Activated CD8-positive, alpha-beta memory T cell treated with anti-CD3 and anti-CD28 coated beads, Interleukin-2, amount 10 ng/mL, durations not matched to agents 7 days and 5 days (primary cell): ENCODE measurements at regions not wholly inside any gene's neighbourhood (a gene's known extent, or its start where the extent isn't known, plus 50 kb on each side); places are given as distances from the start of the nearest gene placed in this dataset.
"Not testable (repeated sequence)": the region's sequence is repeated elsewhere in the genome, so short reads cannot be mapped to it uniquely, and the experiment has no call there.

ENCODE experiments used
- ATAC-seq: fragments of 150-1000 bp; cut with Tn5 transposase; one replicate; pipeline ENCODE4 v1.10.0; 2021; ENCODE audit warnings: moderate library complexity
- CTCF ChIA-PET: fragments of 350-600 bp; sonication (Branson Sonifier 250); formaldehyde crosslinking; loops from one replicate; lab custom pipeline; 2021; ENCODE audit warnings: antibody characterized with exemption; lab: Charles Lee
- DNase-seq: peaks from one replicate; pipeline ENCODE4 v3.0.0-alpha.2; 2020
- H3K27ac Mint-ChIP-seq: one replicate; pipeline ENCODE4 v1.8.0; 2021; ENCODE audit warnings: mild to moderate bottlenecking, mixed read lengths
- H3K27me3 Mint-ChIP-seq: one replicate; pipeline ENCODE4 v1.8.0; 2021; ENCODE audit warnings: mixed read lengths
- H3K36me3 Mint-ChIP-seq: one replicate; pipeline ENCODE4 v1.8.0; 2021; ENCODE audit warnings: mild to moderate bottlenecking, mixed read lengths
- H3K4me1 Mint-ChIP-seq: one replicate; pipeline ENCODE4 v1.8.0; 2021; ENCODE audit warnings: mixed read lengths
- H3K4me3 Mint-ChIP-seq: one replicate; pipeline ENCODE4 v1.8.0; 2021; ENCODE audit warnings: mild to moderate bottlenecking, moderate library complexity, mixed read lengths
- H3K9me3 Mint-ChIP-seq: one replicate; pipeline ENCODE4 v1.8.0; 2022; ENCODE audit warnings: low read depth, mixed read lengths

- Mint-ChIP-seq H3K9me3 (no peaks in the 10 kb centered on the region), H3K27me3 (no peaks in the 10 kb centered on the region), H3K4me1 (peaks cover 16% of the 10 kb centered on the region), H3K27ac (peak overlapping the region; percentile 39), H3K36me3 (no peaks in the 10 kb centered on the region), H3K4me3 (no peak overlapping the region)
- DNase-seq (no peak), ATAC-seq (peak; percentile 76)
- CTCF ChIA-PET: interaction anchor here (1.0 to 1.6 kb wide), 3 partner anchors 15 to 313 kb away, joined by 3 to 7 read pairs (median 3); no protein-coding TSS in a partner anchor
These were observed 216.8 kb downstream of the TOMM20 start for GRCh38 chr1:234911787-234912186.

- ATAC-seq, H3K27me3 Mint-ChIP-seq, H3K27ac Mint-ChIP-seq, H3K9me3 Mint-ChIP-seq, DNase-seq, H3K4me3 Mint-ChIP-seq, H3K36me3 Mint-ChIP-seq: not testable (repeated sequence)
- peaks cover 16% of the 10 kb centered on the region for H3K4me1 Mint-ChIP-seq
- CTCF ChIA-PET: interaction anchor here (1.0 to 1.6 kb wide), 3 partner anchors 15 to 312 kb away, joined by 3 to 7 read pairs (median 3); no protein-coding TSS in a partner anchor
These were observed 217.5 kb downstream of the TOMM20 start for GRCh38 chr1:234911136-234911535.

- Mint-ChIP-seq H3K36me3 (no peaks in the 10 kb centered on the region), H3K9me3 (no peaks in the 10 kb centered on the region), H3K27ac (no peak overlapping the region)
These were observed 218.8 kb downstream of the TOMM20 start for GRCh38 chr1:234909851-234910250.

GRCh38 chr1:234909307-234909810 is 219.3 kb downstream of the TOMM20 start:
- H3K27me3 Mint-ChIP-seq: no peaks in the 10 kb centered on the region
- DNase-seq (no peak), ATAC-seq (no peak)
- H3K36me3 Mint-ChIP-seq: no peaks in the 10 kb centered on the region
- H3K9me3 Mint-ChIP-seq: no peaks in the 10 kb centered on the region
- no peak overlapping the region for H3K4me3 Mint-ChIP-seq
- H3K27ac Mint-ChIP-seq: no peak overlapping the region
- H3K4me1 Mint-ChIP-seq: peaks cover 16% of the 10 kb centered on the region
- CTCF ChIA-PET: interaction anchor here (1.3 kb wide), 1 partner anchor 24 kb away, joined by 3 read pairs; no protein-coding TSS in a partner anchor

More at GRCh38 chr1:234909851-234910250, 218.8 kb downstream of the TOMM20 start:
- no peaks in the 10 kb centered on the region for H3K27me3 Mint-ChIP-seq
- CTCF ChIA-PET: interaction anchor here (1.3 kb wide), 1 partner anchor 24 kb away, joined by 3 read pairs; no protein-coding TSS in a partner anchor
- ATAC-seq (no peak), DNase-seq (no peak)
- H3K4me3 Mint-ChIP-seq: no peak overlapping the region
- peaks cover 16% of the 10 kb centered on the region for H3K4me1 Mint-ChIP-seq

DNA sequence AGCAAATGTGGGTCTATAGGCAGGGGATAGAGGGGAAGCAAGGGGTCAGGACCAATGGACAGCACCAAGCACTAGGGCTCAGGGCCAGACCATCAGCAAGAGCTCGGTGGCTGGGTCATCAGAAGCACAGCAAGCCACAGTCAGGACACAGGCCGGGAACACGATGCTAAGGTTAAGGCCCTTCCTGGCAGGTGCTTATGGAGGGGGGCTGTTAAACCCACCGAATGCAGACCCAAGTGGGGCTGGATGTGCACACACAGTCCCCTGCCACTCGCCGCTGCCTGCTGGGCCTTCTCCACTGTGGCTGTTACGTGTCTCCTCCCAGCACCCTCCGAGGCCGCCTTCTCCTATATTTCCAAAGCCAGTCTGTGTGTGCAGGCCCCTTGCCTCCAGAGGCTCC is 220.1 kb downstream of the TOMM20 start:
- CTCF ChIA-PET: interaction anchor here (0.6 kb wide), 1 partner anchor 23 kb away, joined by 3 read pairs; no protein-coding TSS in a partner anchor
- Mint-ChIP-seq H3K4me1 (peaks cover 16% of the 10 kb centered on the region), H3K27me3 (no peaks in the 10 kb centered on the region), H3K4me3 (no peak overlapping the region), H3K36me3 (no peaks in the 10 kb centered on the region), H3K9me3 (no peaks in the 10 kb centered on the region), H3K27ac (no peak overlapping the region)
- ATAC-seq: no peak
- DNase-seq: no peak

- no peak for DNase-seq
- CTCF ChIA-PET: interaction anchor here (0.6 to 1.3 kb wide), 3 partner anchors 17 to 168 kb away, joined by 3 read pairs; no protein-coding TSS in a partner anchor
- Mint-ChIP-seq H3K4me1 (peaks cover 16% of the 10 kb centered on the region), H3K9me3 (no peaks in the 10 kb centered on the region), H3K4me3 (no peak overlapping the region), H3K27me3 (no peaks in the 10 kb centered on the region), H3K36me3 (no peaks in the 10 kb centered on the region), H3K27ac (no peak overlapping the region)
- ATAC-seq: no peak
These were observed 220.7 kb downstream of the TOMM20 start for GRCh38 chr1:234907940-234908405.

- H3K9me3 Mint-ChIP-seq: no peaks in the 10 kb centered on the region
- no peak overlapping the region for H3K4me3 Mint-ChIP-seq
- H3K27ac Mint-ChIP-seq: no peak overlapping the region
- no peaks in the 10 kb centered on the region for H3K27me3 Mint-ChIP-seq
- no peaks in the 10 kb centered on the region for H3K36me3 Mint-ChIP-seq
- H3K4me1 Mint-ChIP-seq: peaks cover 12% of the 10 kb centered on the region
- CTCF ChIA-PET: interaction anchor here (1.0 to 1.3 kb wide), 2 partner anchors 16 to 168 kb away, joined by 3 read pairs; no protein-coding TSS in a partner anchor
- no peak for DNase-seq
- no peak for ATAC-seq
These were observed 221.3 kb downstream of the TOMM20 start for GRCh38 chr1:234907208-234907939.

GRCh38 chr1:234906654-234907053 is 222.0 kb downstream of the TOMM20 start:
- Mint-ChIP-seq H3K4me1 (peaks cover 5% of the 10 kb centered on the region), H3K27me3 (no peaks in the 10 kb centered on the region), H3K27ac (no peak overlapping the region), H3K4me3 (no peak overlapping the region), H3K9me3 (no peaks in the 10 kb centered on the region), H3K36me3 (no peaks in the 10 kb centered on the region)
- ATAC-seq (no peak), DNase-seq (no peak)
- CTCF ChIA-PET: interaction anchor here (1.0 kb wide), 1 partner anchor 167 kb away, joined by 3 read pairs; no protein-coding TSS in a partner anchor

DNA sequence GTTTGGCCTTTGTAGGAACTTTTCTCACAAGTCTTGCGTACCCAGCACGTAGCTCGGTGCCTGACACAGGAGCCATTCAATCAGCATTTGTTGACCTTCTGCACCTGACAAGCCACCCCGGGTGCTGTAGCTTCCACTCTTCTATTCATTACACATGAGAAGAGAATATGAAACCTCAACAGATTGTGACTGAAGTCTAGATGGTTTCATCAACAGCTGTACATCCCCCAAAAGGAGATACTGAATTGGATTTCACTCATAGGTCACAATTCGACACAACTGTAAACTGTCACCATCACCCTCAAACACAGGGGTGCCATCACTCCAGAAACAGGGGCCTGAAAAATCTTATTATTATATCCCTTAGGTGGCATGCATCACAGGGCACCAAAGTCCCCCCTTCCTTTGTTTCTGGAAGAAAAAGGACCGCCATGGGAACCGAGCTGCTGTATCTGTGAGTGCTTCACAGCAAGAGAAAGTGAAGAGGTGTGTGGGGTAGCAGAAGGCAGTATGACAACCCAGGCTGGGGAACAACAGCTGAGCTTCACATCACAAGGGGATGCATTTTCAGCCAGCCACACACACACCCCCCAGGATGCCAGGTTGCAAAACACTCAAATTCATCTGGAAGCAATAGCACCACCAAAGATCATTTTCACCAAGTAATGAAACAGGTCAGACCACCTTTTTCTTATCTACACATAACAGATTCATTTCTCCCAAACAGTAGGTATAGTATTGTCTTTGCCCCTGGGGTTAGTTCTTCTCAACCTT is 225.7 kb downstream of the TOMM20 start:
- Mint-ChIP-seq H3K9me3 (no peaks in the 10 kb centered on the region), H3K36me3 (no peaks in the 10 kb centered on the region), H3K4me3 (no peak overlapping the region), H3K4me1 (no peaks in the 10 kb centered on the region), H3K27me3 (no peaks in the 10 kb centered on the region), H3K27ac (no peak overlapping the region)
- CTCF ChIA-PET: interaction anchor here (1.2 to 1.3 kb wide), 2 partner anchors 10 to 15 kb away, joined by 4 read pairs; no protein-coding TSS in a partner anchor
- ATAC-seq (no peak), DNase-seq (no peak)

- no peak for ATAC-seq
- Mint-ChIP-seq H3K36me3 (no peaks in the 10 kb centered on the region), H3K4me1 (no peaks in the 10 kb centered on the region), H3K9me3 (no peaks in the 10 kb centered on the region), H3K4me3 (no peak overlapping the region), H3K27me3 (peaks cover 3% of the 10 kb centered on the region), H3K27ac (no peak overlapping the region)
- CTCF ChIA-PET: no interaction called here
- no peak for DNase-seq
These were observed 227.1 kb downstream of the TOMM20 start for GRCh38 chr1:234901491-234902049.

DNA sequence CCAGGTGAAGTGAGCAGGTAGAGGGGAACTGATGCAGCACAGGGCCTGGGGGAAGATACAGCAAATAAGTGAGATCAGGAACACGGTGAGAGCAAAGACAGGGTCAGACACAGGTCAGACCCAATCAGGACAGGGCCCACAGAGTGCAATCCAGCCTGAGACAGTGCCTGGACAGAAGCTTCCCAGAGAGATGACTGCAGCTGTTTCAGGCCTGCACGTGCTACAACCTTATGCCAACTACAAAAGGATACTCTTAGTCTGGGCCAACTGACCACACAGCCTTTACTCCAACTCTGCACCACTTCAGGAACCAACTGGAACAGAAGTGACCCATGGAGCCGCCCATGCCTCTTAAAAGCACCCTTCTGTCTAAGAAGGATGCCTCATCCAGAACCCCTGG is 228.0 kb downstream of the TOMM20 start:
- no peak for ATAC-seq

DNA sequence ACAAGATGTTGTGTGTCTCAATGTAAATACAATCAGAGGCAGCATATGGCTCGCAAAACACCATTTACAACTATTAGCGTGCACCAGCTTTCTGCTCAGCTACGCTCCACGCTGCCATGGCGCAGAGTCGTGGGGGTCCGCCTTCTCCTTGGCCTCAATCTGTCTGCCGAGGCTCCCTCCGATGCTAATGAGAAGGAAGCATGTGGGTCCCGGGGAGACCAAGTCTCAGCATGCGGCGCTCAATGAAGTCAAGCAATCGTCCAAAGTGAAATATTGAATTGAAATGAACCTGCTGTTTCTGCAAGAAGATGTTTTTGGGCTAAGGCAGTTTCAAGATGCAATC is 228.9 kb downstream of the TOMM20 start:
- Mint-ChIP-seq H3K4me1 (peaks cover 2% of the 10 kb centered on the region), H3K9me3 (no peaks in the 10 kb centered on the region), H3K36me3 (no peaks in the 10 kb centered on the region), H3K27me3 (peaks cover 3% of the 10 kb centered on the region), H3K27ac (no peak overlapping the region), H3K4me3 (no peak overlapping the region)
- no peak for ATAC-seq
- CTCF ChIA-PET: no interaction called here
- DNase-seq: no peak

More for the DNA sequence above, 228.0 kb downstream of the TOMM20 start:
- no peaks in the 10 kb centered on the region for H3K36me3 Mint-ChIP-seq
- CTCF ChIA-PET: no interaction called here
- H3K9me3 Mint-ChIP-seq: no peaks in the 10 kb centered on the region
- H3K4me1 Mint-ChIP-seq: no peaks in the 10 kb centered on the region
- peaks cover 3% of the 10 kb centered on the region for H3K27me3 Mint-ChIP-seq
- DNase-seq: no peak
- H3K4me3 Mint-ChIP-seq: no peak overlapping the region
- no peak overlapping the region for H3K27ac Mint-ChIP-seq
